Inflammatory macrophage treated with lipopolysaccharide for 1 hour (primary cell): ENCODE measurements at regions not wholly inside any gene's neighbourhood (a gene's known extent, or its start where the extent isn't known, plus 50 kb on each side); places are given as distances from the start of the nearest gene placed in this dataset.
"Not testable (repeated sequence)": the region's sequence is repeated elsewhere in the genome, so short reads cannot be mapped to it uniquely, and the experiment has no call there.

ENCODE experiments used
- DNase-seq, 2 donors: peaks; one replicate each; pipeline ENCODE4 v3.0.0-alpha.2; 2020 to 2022

DNA sequence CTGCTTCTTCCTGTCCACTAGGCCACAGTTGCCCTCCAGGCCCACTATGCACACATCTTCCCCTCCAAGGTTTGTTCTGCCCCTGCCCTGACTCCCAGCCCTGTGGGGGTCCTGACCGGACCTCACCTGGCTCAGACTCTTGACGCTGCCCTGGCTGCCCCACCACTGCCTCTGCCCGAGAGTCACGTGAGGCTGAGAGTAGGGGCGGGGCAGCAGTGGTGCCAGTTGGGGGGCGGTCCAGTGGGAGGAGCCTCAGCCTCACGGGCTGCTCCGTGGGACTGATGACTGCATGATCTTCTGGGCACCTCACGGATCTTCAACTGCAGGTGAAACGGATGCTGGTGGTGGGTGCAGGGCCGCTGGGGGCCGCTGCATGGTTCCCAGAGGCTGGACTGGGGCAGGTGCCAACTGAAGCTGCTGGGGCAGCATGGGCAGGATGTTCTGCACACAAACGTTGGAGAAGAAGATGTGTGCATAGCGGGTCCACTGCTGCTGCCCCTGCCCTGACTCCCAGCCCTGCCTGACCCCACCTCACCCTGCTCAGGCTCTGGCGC is 77.6 kb downstream of the HHIPL2 start:
- not testable (repeated sequence) for DNase-seq

DNA sequence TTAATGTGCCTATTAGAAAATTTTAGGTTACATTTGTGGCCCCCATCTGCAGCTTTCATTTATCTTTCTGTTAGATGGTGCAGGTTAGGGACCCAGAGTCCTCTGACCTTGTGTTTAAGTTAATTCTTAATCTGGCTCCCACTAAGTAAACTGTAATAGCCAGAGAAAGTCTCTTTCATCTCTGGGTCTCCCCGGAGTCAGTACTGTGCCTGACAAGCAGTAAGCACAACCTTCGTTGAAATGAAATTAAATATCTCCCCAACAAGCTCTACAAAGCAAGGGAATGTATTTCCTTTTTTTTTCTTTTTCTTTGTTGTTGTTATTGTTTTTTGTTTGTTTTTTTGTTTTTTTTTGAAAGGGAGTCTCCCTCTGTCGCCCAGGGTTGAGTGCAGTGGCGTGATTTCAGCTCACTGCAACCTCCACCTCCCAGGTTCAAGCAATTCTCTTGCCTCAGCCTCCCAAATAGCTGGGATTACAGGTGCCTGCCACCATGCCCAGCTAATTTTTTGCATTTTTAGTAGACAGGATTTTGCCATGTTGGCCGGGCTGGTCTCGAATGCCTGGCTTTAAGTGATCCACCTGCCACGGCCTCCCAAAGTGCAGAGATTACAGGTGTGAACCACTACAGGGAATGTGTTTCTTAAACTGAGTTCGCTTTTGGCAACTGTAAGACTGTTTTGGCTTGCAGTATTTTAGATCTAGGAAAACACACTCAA is 81.6 kb downstream of the HHIPL2 start:
- no peak for DNase-seq

DNA sequence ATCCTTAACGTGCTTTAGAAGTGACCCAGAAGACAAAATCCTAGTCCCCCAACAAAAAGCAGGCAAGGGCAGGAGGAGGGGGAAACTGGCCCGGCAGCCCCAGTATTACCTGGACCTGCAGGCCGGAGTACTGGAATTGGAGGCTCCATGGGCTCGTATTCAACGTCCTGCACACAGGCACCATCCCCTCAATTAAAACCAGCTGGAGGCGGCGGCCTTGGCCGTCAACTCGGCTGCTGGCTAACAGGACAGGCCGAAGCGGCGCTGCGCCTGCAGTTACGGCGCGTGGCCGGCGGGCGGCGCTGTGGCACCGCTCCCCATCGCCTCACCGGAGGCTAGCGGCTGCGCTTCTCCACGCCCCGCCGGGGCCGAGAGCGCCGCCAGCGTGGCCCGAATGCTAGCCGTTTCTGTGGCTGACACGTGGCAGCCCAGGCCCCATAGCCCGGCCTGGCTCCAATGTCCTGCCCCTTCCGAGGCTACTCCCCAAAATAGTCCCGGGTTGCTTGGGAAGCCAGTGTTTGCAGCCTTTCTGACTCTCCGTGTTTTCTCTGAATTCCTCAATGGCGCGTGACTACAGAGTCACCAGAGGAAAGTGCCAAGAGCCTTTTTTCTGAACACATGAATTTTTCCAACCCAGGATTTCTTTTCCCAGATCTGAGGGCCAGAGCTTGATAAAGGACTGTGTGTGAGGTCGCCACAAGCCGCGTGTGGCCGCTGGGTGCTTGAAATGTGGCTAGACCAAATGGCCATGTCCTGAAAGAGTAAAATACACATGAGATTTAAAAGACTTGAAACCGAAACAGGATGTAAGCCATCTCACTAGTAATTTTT is 82.5 kb downstream of the HHIPL2 start:
- peak; percentile 96 to 97 for DNase-seq

DNA sequence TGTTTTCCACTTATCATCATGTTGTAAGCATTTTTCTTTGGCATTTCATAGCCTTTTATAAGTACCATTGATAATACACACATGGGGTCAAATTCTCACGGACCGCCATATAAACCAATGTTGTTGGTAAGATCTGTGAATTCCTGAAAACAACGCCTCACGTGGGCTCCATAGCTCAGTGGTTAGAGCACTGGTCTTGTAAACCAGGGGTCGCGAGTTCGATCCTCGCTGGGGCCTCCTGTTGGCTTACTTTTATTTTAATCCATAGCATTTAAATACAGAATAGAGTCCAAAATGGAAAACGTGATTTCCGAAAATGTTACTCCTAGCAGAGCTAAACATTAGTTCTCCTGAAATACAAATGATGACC is 83.1 kb downstream of the HHIPL2 start:
- DNase-seq = peak; percentile 60 to 96

DNA sequence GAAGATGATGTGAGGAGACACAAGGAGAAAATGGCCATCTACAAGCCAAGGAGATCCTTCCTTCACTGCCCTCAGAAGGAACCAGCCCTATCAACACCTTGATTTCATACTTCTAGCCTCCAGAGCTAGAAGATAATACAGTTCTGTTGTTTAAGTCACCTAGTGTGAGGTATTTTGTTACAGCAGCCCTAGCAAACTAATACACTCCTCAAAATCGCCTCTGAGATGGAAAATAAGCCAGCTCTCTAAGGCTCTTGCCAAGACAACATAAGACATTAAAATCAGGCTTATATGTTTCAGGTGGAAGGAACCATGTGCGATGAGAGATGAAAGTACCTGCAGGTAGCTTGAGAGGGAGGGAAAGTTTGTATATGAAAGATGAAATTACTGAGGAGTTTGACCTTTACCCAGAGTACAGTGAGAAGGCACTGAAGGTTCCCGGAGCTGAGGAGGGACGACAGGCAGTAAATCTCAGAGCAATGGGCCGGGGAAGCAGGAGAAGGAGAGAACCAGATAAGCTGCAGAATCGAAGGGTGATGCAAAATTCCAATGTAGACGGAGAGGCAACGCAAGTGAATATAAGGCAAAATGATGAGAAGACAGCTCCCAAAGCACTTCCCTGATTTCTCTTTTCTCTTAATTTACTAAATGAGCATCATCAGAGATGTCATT is 84.7 kb downstream of the HHIPL2 start:
- DNase-seq = no peak

DNA sequence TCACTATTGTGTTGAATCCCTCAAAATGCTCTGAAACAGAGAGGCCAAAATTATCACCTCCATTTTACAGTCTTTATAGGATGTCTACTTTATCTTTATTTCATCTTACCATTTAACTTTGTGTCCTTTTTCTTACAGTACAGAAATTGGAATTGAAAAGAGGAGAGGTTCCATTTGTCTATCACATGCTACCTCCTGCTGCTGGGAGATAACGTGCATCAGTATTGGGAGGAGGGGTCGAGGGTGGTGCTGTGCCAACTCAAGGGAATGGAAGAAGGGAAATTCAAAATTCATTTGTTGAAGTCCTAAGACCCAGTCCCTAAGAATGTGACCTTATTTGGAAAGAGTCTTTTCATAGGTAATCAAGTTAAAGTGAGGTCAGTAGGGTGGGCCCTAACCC is 85.3 kb downstream of the HHIPL2 start:
- no peak for DNase-seq

DNA sequence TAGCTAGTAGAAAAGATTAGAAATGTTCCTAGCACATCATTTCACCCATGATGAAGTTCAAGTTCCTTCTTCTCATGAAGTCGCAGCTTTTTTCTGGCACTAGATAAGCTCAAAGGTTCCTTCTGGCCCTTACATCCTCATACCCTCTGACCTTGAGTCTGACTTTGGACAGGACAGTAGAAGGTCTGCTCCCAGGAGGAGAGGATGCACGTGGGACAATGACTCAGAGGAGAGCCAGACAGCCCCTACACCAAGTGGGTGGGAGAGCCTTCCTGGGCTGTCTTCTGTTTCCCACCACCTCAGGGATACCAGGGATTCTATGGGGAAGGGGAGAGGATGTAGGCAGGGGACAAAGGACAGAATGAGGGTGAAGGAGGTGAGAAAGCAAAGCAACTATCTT is 86.0 kb downstream of the HHIPL2 start:
- no peak for DNase-seq

DNA sequence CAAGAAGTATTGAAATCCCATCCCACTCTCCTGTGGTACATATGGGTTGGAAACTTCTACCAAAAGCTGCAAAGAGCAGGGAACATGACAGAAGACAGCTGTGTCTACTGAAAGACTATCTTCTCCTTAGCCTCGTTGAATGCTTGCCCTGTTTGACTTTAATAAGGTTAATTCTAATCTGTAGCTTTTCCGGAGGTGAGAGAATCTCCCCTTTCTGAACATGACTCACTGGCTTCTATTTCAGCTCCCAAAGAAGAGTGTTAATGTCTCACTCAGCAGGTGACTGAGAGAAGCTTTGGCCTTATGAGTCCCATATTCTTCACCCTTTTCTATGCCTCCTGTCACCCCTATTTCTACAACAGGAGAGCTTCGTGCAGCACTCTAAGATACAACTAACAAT is 88.3 kb downstream of the HHIPL2 start:
- no peak for DNase-seq

DNA sequence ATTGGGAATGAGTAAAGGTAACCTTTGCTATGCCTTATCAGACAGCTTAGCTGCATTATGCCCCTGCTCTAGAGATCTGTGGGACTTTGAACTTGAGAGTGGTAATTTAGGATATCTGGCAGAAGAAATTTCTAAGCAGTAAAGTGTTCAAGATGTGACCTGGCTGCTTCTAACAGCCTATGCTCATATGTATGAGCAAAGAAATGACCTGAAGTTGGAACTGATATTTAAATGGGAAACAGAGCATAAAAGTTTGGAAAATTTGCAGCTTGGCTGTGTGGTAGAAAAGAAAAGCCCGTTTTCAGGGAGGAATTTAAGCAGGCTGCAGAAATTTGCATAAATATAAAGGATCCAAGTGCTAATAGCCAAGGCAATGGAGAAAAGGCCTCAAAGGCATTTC is 90.4 kb downstream of the HHIPL2 start:
- no peak for DNase-seq

DNA sequence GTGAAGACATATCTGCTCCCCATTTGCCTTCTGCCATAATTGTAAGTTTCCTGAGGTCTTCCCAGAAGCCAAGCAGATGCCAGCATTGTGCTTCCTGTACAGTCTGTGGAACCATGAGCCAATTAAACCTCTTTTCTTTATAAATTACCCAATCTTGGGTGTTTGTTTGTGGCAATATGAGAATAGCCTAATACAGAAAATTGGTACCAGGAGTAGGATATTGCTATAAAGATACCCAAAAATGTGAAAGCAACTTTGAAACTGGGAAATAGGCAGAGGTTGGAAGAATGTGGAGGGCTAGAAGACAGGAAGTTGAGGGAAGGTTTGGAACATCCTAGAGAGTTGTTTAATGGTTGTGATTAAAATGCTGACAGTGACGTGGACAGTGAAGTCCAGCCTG is 90.8 kb downstream of the HHIPL2 start:
- no peak for DNase-seq

DNA sequence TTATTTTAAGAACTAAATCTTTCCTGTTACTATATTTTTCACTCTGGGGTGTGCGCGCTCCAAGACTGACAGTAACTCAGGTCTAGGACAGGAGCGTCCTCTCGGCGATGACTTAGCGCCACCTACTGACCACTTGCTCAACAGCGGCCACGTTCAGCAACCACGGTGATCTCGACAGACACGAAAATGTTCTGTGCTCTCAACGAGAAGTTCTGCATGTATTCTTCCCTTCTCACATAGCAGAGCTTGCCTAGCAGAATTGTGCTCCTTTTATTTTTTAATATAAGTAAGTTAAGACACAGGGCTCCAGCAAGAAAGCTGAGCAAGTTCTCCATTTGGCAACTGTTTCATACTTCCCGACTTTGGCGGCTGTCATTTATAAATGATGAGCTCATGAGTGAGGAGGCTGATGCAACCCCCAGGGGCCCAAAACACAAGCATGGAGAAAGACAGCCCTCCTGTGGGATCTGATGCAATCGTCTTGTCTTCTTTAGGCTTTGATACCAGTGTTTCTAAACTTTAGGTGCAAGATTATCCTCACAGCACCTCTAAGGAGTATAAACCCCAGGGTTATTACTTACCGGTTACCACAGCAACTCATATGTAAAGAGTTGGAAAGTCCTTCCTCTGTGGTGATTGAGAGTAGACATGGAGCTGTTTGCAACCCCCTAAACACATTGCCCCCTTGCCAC is 92.6 kb downstream of the HHIPL2 start:
- DNase-seq = peak; percentile 72 to 89

DNA sequence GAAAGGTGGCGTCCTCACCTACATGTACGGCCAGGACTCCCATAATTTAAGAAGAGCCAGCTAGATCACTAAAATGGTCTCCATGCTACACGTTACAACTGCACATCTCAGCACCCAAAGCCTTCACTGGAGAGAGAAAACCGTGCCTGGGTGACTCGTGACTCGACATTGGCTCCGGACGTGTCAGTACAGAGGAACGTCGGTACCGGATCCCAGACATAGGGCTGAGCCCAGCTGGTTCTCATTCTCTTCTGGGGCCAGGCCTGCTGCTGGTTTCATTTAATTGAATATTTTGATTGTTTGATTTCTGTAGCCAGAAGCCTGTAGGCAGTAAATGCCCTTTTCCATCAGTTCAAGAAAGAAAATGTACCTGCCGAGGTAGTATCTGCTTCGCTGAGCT is 93.1 kb downstream of the HHIPL2 start:
- no peak for DNase-seq

DNA sequence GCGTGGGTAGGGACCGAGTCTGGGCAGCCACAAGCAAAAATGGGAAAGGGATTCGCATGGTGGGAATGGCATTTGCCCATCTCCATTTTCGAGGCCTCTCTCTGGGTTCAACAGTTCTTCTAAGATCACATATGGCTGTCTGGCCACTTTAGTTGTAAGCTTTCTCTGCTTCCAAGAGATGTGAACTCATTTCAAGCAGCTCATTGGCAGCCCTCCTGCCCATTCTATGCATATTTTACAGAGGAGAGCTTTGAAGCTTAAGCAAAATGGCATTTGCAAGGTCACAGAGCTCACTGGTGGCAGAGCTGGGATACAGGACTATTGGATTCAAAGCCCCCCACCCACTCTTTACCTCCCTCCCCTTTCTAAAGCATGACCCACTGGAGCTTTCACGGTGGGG is 93.7 kb downstream of the HHIPL2 start:
- DNase-seq = no peak

DNA sequence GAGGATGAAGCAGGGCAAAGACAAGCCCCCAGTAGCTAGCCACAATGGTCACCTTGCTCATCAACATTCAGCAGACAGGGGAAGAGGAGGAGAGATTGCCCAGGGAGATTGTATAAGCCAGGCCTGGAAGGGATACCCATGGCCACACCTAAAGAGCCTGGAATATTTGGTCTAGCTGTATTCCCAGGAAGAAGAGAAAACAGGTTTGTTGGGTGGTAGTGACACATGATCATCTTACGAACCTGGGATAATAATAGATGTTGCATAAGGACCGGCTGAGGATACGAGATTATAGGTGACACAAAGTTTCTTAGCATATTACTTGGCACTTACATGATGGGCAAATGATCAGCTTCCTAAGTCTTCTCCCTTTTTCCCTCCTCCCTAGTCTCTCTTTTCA is 95.9 kb downstream of the HHIPL2 start:
- no peak for DNase-seq

DNA sequence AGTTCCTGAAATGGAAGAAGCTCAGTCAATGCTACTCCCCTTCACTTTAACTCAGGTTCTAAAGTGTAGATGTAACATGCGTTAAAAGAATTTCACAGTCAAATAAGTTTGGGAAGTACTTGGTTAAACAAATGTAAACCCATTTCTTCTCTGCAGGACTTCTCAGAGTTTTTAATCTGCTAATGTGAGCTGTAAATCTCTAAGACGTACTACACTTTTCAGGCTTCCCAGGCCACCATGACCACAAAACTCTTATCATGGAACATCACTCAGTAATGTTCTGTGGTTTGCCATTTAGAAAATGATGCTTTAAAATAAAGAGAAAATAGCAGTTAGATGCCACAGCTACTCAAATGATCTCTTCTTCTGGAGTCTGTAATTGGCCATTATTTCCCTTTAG is 104.3 kb downstream of the HHIPL2 start:
- no peak for DNase-seq

DNA sequence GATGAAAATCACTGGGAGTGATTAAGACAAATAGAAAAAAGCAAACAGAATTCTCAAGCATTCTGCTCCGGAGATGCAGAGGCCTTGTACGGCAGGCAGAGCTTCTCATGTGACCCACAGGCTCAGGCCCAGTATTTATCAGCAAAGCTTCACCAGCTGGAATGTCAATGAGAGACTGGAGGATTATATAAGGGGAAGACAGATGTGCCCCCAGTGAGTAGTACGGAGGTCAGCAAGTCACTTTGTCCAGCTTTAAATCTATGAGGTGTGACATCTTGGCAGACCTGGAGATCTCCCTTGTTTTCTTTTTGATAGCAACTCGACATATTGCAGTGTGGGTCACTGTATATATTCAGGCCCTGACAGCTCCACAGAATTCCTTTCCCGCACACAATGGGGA is 106.8 kb downstream of the HHIPL2 start:
- DNase-seq = no peak

DNA sequence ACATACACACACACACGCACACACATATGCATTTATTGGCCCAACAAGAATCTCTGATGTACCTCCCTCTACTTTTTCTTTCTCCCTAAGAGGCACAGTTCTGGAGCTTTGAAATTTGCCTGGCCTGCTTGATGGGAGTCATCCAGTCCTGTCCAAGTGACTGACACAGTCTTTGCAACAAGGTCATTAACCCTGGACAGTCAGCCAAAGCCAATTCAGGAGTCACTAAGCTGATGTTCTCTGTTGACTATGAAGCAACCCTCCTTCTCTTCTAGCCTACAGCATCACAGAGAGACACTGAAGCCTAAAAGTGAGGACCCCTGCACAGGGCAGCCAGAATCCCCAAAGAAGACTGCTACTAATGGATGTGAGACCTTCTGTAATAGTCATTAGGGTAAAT is 123.1 kb downstream of the HHIPL2 start:
- DNase-seq = no peak

DNA sequence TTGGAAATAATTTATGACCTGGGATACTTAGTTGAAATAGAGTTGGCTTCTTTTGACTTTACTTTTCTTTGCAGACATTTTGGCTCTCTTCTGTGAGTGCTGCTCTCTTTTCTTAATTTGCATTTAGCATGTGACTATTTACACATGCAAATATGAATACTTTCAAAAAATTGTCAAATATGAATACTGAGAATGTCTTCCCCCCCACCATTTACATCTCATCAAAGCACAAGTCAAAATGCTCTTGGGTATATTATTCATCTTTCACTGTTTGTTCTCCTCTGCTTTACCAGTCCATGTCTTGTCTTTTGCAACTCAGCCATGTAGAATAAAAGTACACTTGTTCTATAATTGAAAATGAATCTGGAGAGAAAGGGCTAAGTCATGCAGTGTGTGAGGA is 126.5 kb downstream of the HHIPL2 start:
- DNase-seq = no peak

DNA sequence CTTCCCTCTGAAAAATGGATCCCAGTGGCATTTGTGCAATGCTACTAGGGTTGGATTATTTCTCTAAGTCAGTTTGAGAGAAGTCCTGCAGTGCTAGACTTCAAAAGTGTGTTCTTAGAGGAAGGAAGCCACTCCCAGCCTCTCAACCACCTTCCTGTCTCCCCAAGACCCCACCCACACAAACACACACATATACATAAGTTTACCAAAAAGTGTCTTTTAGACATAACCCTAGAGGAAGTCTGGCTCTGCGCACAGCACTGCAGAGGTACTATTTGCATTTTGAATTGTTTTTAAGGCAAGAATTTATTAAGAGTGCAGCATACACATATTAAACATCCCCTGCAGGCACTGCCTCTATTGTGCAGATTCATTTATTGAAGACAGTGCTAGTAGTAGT is 127.3 kb downstream of the HHIPL2 start:
- no peak for DNase-seq

DNA sequence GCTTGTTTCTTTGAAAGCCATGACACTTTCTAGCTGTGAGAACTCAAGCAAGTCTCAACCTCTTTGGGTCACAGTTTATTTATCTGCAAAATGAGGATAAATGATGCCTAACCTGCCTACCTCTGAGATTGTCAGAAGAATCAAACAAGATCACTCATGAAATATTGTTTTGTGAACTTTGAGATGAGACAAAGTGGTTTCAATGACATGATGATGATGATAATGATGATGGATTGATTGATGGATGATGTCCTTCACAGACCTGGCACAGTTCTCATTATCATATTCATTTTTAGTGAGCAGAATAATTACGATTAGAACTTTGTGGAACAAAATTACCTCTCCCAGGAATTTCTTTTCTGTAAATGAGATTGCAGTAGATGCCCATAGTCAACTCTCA is 129.2 kb downstream of the HHIPL2 start:
- no peak for DNase-seq

DNA sequence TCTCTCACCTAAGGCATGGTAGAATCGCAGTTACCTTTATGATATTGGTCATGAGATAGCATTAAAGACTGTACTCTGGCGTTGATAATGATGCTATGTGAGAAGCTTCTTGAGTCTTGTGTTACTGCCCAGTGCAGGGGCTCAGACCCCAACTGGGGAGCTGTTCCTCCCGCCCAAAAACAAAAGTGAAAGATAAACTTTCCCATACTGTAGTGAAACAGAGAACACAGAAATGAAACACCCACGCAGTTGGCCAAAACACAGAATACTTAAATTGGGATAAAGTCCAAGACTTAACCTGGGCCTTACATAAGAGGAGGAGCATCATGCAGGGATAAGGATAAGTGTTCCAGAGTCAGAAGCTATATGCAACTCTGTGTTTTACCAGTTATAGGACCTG is 130.6 kb downstream of the HHIPL2 start:
- DNase-seq = no peak

DNA sequence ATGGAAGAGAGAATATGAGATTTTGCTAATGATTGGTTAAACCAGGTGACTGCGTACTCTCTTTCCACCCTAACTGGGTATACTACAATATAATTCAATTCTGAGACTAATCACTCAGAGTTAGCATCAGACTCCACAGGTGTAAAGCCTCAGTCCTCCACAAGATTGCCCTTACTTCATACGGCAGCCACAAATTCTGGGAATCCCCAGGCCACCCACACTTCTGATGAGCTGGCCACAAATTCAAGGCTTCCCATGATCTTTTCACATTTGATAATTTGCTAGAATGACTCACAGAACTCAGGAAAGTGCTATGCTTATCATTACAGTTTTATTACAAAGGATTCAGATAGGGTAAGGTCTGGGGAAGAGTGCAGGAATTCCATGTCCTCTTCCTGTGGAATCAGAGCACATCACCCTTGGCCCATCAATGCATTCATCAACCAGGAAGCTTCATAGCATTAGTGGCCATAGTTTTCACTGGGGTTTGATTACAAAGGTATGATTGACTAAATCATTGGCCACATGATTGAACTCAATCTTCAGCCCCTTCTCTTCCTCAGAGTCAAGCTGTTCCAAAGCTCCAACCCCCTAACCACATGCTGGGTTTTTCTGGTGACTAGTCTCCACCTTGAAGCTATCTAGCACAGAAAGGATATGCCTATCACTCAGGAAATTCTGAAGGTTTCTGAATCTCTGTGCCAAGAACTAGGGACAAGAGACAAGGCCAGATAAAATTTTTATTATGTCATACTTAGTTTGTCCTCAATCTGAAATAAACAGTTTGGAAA is 131.7 kb downstream of the HHIPL2 start:
- no peak for DNase-seq
